IMR-90 (cell line): ENCODE measurements at regions not wholly inside any gene's neighbourhood (a gene's known extent, or its start where the extent isn't known, plus 50 kb on each side); places are given as distances from the start of the nearest gene placed in this dataset.

Experiments used
- BHLHE40 ChIP-seq: fragments of 150-350 bp; IDR thresholded peaks from 2 replicates; pipeline ENCODE4 v1.6.1; 2016; ENCODE audit warnings: mild to moderate bottlenecking, low read depth, low read length
- CEBPB ChIP-seq: IDR thresholded peaks from 2 replicates; pipeline ENCODE4 v1.6.1; 2012; ENCODE audit warnings: low read depth, low read length, improper control_type of control experiment
- MAFK ChIP-seq: IDR thresholded peaks from 2 replicates; pipeline ENCODE4 v1.6.1; 2012; ENCODE audit warnings: low read depth, low read length, improper control_type of control experiment
- MAZ ChIP-seq: IDR thresholded peaks from 2 replicates; pipeline ENCODE4 v1.6.1; 2012; ENCODE audit warnings: low read depth, mild to moderate bottlenecking, low read length, improper control_type of control experiment, moderate library complexity, borderline replicate concordance
- MXI1 ChIP-seq: IDR thresholded peaks from 2 replicates; pipeline ENCODE4 v1.6.1; 2012; ENCODE audit warnings: low read depth, mild to moderate bottlenecking, low read length, moderate library complexity, borderline replicate concordance
- POLR2A ChIP-seq: IDR thresholded peaks from 2 replicates; pipeline ENCODE4 v1.6.1; 2012; ENCODE audit warnings: mild to moderate bottlenecking, low read depth, low read length
- RAD21 ChIP-seq: IDR thresholded peaks from 2 replicates; pipeline ENCODE4 v1.6.1; 2012; ENCODE audit warnings: low read length, improper control_type of control experiment
- RCOR1 ChIP-seq: IDR thresholded peaks from 2 replicates; pipeline ENCODE4 v1.6.1; 2012; ENCODE audit warnings: mild to moderate bottlenecking, low read length, improper control_type of control experiment; ENCODE audit not compliant: insufficient replicate concordance
- TF ChIP-seq, protein P1 (sequence below): conservative IDR thresholded peaks from 2 replicates; pipeline ENCODE4 v1.5.1; 2012; ENCODE audit warnings: mild to moderate bottlenecking, low read depth, low read length, improper control_type of control experiment
- TF ChIP-seq, protein P2 (sequence below): fragments of 150-350 bp; IDR thresholded peaks from 2 replicates; pipeline ENCODE4 v1.6.1; 2016; ENCODE audit warnings: low read depth, mild to moderate bottlenecking, low read length, moderate library complexity, borderline replicate concordance
- TF ChIP-seq, protein P3 (sequence below): fragments of 150-350 bp; IDR thresholded peaks from 2 replicates; pipeline ENCODE4 v1.6.1; 2017; ENCODE audit warnings: mild to moderate bottlenecking, antibody characterized with exemption, low read length, low read depth

DNA sequence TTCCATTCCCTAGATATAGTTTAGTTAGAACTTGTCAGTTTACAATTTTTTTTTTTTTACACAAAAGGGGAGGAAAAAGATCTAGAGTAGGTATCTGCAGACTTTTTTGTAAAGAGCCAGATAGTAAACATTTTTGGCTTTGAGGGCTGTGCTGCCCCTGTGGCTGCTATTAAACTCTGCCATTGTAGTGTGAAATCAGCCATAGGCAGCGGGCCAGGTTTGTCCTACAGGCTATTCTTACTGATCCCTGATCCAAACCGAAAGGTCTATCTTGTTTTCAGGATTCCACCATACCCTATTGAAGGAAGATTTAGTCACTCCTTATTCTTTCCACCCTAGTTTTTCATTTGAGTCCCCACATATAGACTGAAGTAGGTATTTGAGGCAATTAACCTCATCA, 203.4 kb downstream of the RND3 start:
- no peak for TF ChIP-seq POLR2A
- TF ChIP-seq MXI1, result no peak
- TF ChIP-seq, protein P1, sequence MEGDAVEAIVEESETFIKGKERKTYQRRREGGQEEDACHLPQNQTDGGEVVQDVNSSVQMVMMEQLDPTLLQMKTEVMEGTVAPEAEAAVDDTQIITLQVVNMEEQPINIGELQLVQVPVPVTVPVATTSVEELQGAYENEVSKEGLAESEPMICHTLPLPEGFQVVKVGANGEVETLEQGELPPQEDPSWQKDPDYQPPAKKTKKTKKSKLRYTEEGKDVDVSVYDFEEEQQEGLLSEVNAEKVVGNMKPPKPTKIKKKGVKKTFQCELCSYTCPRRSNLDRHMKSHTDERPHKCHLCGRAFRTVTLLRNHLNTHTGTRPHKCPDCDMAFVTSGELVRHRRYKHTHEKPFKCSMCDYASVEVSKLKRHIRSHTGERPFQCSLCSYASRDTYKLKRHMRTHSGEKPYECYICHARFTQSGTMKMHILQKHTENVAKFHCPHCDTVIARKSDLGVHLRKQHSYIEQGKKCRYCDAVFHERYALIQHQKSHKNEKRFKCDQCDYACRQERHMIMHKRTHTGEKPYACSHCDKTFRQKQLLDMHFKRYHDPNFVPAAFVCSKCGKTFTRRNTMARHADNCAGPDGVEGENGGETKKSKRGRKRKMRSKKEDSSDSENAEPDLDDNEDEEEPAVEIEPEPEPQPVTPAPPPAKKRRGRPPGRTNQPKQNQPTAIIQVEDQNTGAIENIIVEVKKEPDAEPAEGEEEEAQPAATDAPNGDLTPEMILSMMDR, result no peak
- TF ChIP-seq RAD21, result no peak
- TF ChIP-seq RCOR1, result no peak
- TF ChIP-seq, protein P2, sequence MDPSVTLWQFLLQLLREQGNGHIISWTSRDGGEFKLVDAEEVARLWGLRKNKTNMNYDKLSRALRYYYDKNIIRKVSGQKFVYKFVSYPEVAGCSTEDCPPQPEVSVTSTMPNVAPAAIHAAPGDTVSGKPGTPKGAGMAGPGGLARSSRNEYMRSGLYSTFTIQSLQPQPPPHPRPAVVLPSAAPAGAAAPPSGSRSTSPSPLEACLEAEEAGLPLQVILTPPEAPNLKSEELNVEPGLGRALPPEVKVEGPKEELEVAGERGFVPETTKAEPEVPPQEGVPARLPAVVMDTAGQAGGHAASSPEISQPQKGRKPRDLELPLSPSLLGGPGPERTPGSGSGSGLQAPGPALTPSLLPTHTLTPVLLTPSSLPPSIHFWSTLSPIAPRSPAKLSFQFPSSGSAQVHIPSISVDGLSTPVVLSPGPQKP, result no peak
- no peak for TF ChIP-seq CEBPB
- TF ChIP-seq MAZ, result no peak
- TF ChIP-seq BHLHE40, result no peak
- TF ChIP-seq MAFK, result no peak
- TF ChIP-seq, protein P3, sequence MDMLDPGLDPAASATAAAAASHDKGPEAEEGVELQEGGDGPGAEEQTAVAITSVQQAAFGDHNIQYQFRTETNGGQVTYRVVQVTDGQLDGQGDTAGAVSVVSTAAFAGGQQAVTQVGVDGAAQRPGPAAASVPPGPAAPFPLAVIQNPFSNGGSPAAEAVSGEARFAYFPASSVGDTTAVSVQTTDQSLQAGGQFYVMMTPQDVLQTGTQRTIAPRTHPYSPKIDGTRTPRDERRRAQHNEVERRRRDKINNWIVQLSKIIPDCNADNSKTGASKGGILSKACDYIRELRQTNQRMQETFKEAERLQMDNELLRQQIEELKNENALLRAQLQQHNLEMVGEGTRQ, result no peak
